ENCODE measurements at regions not wholly inside any gene's neighbourhood (a gene's known extent, or its start where the extent isn't known, plus 50 kb on each side); places are given as distances from the start of the nearest gene placed in this dataset.

DNA sequence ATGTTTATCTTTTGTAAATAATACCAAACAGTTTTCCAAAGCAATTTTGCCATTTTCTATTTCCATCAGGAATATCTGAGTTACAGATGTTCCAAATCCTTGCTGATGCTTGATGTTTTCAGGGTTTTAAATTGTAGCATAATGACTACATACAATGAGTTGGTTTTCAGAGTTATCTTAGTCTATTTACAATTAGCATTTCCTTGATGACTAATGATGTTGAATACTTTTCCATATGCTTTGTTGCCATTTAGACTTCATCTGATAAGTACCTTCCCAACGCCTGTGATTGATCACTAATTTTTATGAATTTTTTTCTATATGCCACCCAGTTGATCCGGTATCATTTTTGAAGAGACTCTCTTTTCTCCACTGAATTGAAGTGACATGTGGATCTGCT is 102.3 kb downstream of the SLC25A46 start:
- no peaks in the 10 kb centered on the region for H3K36me3 ChIP-seq (replicated peaks in 1 of 2; ENCODE audit: control insufficient read depth in 1 of 2, insufficient read depth in 2 of 2, low read length in 1 of 2)
- H4K20me1 ChIP-seq (ENCODE audit: insufficient read depth): no peaks in the 10 kb centered on the region
- peaks cover 0 to 2% of the 10 kb centered on the region in 2 experiments; a peak in 1 of 4 replicates for H3K4me1 ChIP-seq (ENCODE audit: control insufficient read depth in 1 of 2, insufficient read depth in 2 of 2, low read depth in 1 of 2, low read length in 1 of 2)
- ChIA-PET POLR2A (no interaction called here), CTCF (interaction anchor here (1.3 kb wide), 1 partner anchor 14 kb away, joined by 3 read pairs; no protein-coding TSS in a partner anchor)
- no peak overlapping the region for H3K4me3 ChIP-seq (ENCODE audit: low read depth in 2 of 2, low read length in 1 of 2)
- no peaks in the 10 kb centered on the region for H3K9me2 ChIP-seq
- TF ChIP-seq, protein P1, sequence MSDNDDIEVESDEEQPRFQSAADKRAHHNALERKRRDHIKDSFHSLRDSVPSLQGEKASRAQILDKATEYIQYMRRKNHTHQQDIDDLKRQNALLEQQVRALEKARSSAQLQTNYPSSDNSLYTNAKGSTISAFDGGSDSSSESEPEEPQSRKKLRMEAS (IDR thresholded peaks at IDR 0.05; ENCODE audit: low read depth): no peak
- TF ChIP-seq SMC3 (IDR thresholded peaks at IDR 0.05; ENCODE audit: low read depth, low read length) (no peak), ELF1 (IDR thresholded peaks at IDR 0.05) (no peak), RCOR1 (IDR thresholded peaks at IDR 0.05; ENCODE audit: low read length) (no peak), MEF2A (IDR thresholded peaks at IDR 0.05; ENCODE audit: borderline replicate concordance, low read depth) (no peak), RAD21 (IDR thresholded peaks at IDR 0.05; ENCODE audit: low read length) (no peak), MXI1 (IDR thresholded peaks at IDR 0.05; ENCODE audit: low read depth, low read length) (no peak), TCF12 (IDR thresholded peaks at IDR 0.05) (no peak), POLR2AphosphoS5 (IDR thresholded peaks at IDR 0.05; ENCODE audit: low read depth, low read length) (no peak), GATA2 (CRISPR knock-in tag; IDR thresholded peaks at IDR 0.05) (no peak), NFIC (IDR thresholded peaks at IDR 0.05; ENCODE audit: borderline replicate concordance) (no peak), FOXJ3 (CRISPR knock-in tag; IDR thresholded peaks at IDR 0.05) (no peak), EP300 (IDR thresholded peaks at IDR 0.05; ENCODE audit: borderline replicate concordance in 1 of 2, low read depth in 1 of 2, low read length in 1 of 2) (no peak), RFX5 (IDR thresholded peaks at IDR 0.05; ENCODE audit: low read length) (no peak), SIN3A (IDR thresholded peaks at IDR 0.05; ENCODE audit: borderline replicate concordance, low read depth, low read length) (no peak)
- TF ChIP-seq, protein P2, sequence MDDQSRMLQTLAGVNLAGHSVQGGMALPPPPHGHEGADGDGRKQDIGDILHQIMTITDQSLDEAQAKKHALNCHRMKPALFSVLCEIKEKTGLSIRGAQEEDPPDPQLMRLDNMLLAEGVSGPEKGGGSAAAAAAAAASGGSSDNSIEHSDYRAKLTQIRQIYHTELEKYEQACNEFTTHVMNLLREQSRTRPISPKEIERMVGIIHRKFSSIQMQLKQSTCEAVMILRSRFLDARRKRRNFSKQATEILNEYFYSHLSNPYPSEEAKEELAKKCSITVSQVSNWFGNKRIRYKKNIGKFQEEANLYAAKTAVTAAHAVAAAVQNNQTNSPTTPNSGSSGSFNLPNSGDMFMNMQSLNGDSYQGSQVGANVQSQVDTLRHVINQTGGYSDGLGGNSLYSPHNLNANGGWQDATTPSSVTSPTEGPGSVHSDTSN (IDR thresholded peaks at IDR 0.05): no peak
- TF ChIP-seq, protein P3, sequence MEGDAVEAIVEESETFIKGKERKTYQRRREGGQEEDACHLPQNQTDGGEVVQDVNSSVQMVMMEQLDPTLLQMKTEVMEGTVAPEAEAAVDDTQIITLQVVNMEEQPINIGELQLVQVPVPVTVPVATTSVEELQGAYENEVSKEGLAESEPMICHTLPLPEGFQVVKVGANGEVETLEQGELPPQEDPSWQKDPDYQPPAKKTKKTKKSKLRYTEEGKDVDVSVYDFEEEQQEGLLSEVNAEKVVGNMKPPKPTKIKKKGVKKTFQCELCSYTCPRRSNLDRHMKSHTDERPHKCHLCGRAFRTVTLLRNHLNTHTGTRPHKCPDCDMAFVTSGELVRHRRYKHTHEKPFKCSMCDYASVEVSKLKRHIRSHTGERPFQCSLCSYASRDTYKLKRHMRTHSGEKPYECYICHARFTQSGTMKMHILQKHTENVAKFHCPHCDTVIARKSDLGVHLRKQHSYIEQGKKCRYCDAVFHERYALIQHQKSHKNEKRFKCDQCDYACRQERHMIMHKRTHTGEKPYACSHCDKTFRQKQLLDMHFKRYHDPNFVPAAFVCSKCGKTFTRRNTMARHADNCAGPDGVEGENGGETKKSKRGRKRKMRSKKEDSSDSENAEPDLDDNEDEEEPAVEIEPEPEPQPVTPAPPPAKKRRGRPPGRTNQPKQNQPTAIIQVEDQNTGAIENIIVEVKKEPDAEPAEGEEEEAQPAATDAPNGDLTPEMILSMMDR (IDR thresholded peaks at IDR 0.05): no peak
- TF ChIP-seq, protein P4, sequence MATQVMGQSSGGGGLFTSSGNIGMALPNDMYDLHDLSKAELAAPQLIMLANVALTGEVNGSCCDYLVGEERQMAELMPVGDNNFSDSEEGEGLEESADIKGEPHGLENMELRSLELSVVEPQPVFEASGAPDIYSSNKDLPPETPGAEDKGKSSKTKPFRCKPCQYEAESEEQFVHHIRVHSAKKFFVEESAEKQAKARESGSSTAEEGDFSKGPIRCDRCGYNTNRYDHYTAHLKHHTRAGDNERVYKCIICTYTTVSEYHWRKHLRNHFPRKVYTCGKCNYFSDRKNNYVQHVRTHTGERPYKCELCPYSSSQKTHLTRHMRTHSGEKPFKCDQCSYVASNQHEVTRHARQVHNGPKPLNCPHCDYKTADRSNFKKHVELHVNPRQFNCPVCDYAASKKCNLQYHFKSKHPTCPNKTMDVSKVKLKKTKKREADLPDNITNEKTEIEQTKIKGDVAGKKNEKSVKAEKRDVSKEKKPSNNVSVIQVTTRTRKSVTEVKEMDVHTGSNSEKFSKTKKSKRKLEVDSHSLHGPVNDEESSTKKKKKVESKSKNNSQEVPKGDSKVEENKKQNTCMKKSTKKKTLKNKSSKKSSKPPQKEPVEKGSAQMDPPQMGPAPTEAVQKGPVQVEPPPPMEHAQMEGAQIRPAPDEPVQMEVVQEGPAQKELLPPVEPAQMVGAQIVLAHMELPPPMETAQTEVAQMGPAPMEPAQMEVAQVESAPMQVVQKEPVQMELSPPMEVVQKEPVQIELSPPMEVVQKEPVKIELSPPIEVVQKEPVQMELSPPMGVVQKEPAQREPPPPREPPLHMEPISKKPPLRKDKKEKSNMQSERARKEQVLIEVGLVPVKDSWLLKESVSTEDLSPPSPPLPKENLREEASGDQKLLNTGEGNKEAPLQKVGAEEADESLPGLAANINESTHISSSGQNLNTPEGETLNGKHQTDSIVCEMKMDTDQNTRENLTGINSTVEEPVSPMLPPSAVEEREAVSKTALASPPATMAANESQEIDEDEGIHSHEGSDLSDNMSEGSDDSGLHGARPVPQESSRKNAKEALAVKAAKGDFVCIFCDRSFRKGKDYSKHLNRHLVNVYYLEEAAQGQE (IDR thresholded peaks at IDR 0.05; ENCODE audit: low read depth, low read length): no peak
- TF ChIP-seq, protein P5, sequence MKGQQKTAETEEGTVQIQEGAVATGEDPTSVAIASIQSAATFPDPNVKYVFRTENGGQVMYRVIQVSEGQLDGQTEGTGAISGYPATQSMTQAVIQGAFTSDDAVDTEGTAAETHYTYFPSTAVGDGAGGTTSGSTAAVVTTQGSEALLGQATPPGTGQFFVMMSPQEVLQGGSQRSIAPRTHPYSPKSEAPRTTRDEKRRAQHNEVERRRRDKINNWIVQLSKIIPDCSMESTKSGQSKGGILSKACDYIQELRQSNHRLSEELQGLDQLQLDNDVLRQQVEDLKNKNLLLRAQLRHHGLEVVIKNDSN (IDR thresholded peaks at IDR 0.05; ENCODE audit: borderline replicate concordance, low read depth): no peak
- DNase-seq: no peak
- no peaks in the 10 kb centered on the region for H3K27me3 ChIP-seq (ENCODE audit: insufficient read depth)
- H3K9me3 ChIP-seq: no peaks in the 10 kb centered on the region
- no peak overlapping the region for H3K9ac ChIP-seq
- no peak overlapping the region for H3K4me2 ChIP-seq
- WGBS (ENCODE audit: low lambda C conversion rate): 73% methylated on average over 2 of the region's 2 CpGs
- H2AFZ ChIP-seq (ENCODE audit: low read depth): no peak overlapping the region
- H3K27ac ChIP-seq (ENCODE audit: low read depth in 2 of 2, low read length in 1 of 2): no peak overlapping the region
- H3K79me2 ChIP-seq (ENCODE audit: insufficient read depth): no peaks in the 10 kb centered on the region
- no peaks in the 10 kb centered on the region for H3F3A ChIP-seq (replicated peaks; ENCODE audit: insufficient read depth)

All from SK-N-SH (cell line).